ENCODE measurements at regions not wholly inside any gene's neighbourhood (a gene's known extent, or its start where the extent isn't known, plus 50 kb on each side); places are given as distances from the start of the nearest gene placed in this dataset.

DNA sequence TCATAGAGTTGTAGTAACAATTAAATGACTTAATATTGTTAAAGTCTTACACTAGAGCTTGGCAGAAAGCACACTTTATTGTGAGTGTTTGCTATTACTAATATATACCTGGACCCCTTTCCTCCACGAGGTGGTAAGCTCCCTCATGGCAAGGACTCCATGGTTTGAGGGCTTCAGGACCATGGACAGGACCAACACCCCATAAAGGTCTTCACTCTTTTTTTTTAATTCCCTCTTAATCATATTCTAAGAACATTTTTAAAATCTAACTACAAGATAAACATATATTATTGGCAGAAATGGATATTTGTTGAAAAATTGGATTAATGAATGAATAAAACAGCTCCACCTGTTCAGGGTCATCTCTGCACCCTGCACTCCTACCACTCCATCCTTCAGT, 154.5 kb downstream of the CBLN1 start:
- in situ Hi-C loops (cut with HindIII; ENCODE audit: low pct_unique_long_range_greater_than_20kb, low sequenced_read_pairs) = no loop called here
- CTCF ChIA-PET = no interaction called here
- DNase-seq (ENCODE audit: low read depth, low spot score) = no peak

DNA sequence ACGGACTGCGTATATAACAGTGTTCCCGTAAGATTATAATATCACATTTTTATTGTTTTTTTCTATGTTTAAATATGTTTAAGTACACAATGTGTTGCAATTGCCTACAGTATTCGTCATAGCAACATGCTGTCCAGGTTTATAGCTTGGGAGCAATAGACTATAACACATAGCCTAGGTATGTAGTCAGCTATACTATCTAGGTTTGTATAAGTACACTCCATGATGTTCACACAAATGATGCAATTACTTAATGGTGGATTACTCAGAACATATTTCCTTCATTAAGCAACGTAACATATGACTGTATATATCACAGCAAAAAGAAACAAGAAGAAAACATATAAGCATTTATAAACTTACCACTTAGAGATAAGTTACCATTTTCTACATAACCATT, 160.0 kb downstream of the CBLN1 start:
- DNase-seq (ENCODE audit: low read depth, low spot score) = no peak
- Histone ChIP-seq H3K4me3 (ENCODE audit: low read depth in 2 of 2, low read length in 2 of 2) (no peak overlapping the region), H3K27me3 (ENCODE audit: control insufficient read depth, insufficient read depth, low read length) (no peaks in the 10 kb centered on the region), H3K9me3 (ENCODE audit: control insufficient read depth, insufficient read depth, low read depth, low read length) (no peaks in the 10 kb centered on the region), H3K27ac (ENCODE audit: low read length) (no peak overlapping the region), H3K4me1 (ENCODE audit: control insufficient read depth, insufficient read depth, low read length) (no peaks in the 10 kb centered on the region), H3K36me3 (ENCODE audit: control insufficient read depth, insufficient read depth, low read length) (no peaks in the 10 kb centered on the region)
- POLR2A ChIA-PET = no interaction called here
- no peak for ATAC-seq
- intact Hi-C loops (cut with micrococcal nuclease; ENCODE audit: unreplicated experiment) = no loop called here
- no TSS peak for BruUV-seq (replicated peaks)
- in situ Hi-C loops (cut with HindIII; ENCODE audit: low pct_unique_long_range_greater_than_20kb, low sequenced_read_pairs) = no loop called here
- CTCF ChIA-PET = no interaction called here
- TF ChIP-seq SIN3A (IDR thresholded peaks at IDR 0.05; ENCODE audit: borderline replicate concordance, insufficient read depth, low read depth, low read length) (no peak), POLR2AphosphoS5 (IDR thresholded peaks at IDR 0.05; ENCODE audit: low read depth, low read length) (no peak), TCF7L2 (IDR thresholded peaks at IDR 0.05; ENCODE audit: low read depth, low read length) (no peak)
- TF ChIP-seq, protein P1, sequence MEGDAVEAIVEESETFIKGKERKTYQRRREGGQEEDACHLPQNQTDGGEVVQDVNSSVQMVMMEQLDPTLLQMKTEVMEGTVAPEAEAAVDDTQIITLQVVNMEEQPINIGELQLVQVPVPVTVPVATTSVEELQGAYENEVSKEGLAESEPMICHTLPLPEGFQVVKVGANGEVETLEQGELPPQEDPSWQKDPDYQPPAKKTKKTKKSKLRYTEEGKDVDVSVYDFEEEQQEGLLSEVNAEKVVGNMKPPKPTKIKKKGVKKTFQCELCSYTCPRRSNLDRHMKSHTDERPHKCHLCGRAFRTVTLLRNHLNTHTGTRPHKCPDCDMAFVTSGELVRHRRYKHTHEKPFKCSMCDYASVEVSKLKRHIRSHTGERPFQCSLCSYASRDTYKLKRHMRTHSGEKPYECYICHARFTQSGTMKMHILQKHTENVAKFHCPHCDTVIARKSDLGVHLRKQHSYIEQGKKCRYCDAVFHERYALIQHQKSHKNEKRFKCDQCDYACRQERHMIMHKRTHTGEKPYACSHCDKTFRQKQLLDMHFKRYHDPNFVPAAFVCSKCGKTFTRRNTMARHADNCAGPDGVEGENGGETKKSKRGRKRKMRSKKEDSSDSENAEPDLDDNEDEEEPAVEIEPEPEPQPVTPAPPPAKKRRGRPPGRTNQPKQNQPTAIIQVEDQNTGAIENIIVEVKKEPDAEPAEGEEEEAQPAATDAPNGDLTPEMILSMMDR (IDR thresholded peaks at IDR 0.05) = no peak
- TF ChIP-seq, protein P2, sequence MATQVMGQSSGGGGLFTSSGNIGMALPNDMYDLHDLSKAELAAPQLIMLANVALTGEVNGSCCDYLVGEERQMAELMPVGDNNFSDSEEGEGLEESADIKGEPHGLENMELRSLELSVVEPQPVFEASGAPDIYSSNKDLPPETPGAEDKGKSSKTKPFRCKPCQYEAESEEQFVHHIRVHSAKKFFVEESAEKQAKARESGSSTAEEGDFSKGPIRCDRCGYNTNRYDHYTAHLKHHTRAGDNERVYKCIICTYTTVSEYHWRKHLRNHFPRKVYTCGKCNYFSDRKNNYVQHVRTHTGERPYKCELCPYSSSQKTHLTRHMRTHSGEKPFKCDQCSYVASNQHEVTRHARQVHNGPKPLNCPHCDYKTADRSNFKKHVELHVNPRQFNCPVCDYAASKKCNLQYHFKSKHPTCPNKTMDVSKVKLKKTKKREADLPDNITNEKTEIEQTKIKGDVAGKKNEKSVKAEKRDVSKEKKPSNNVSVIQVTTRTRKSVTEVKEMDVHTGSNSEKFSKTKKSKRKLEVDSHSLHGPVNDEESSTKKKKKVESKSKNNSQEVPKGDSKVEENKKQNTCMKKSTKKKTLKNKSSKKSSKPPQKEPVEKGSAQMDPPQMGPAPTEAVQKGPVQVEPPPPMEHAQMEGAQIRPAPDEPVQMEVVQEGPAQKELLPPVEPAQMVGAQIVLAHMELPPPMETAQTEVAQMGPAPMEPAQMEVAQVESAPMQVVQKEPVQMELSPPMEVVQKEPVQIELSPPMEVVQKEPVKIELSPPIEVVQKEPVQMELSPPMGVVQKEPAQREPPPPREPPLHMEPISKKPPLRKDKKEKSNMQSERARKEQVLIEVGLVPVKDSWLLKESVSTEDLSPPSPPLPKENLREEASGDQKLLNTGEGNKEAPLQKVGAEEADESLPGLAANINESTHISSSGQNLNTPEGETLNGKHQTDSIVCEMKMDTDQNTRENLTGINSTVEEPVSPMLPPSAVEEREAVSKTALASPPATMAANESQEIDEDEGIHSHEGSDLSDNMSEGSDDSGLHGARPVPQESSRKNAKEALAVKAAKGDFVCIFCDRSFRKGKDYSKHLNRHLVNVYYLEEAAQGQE (IDR thresholded peaks at IDR 0.05; ENCODE audit: insufficient read depth in 1 of 2, low read depth in 2 of 2, low read length in 1 of 2) = no peak

More for the DNA sequence above, 154.5 kb downstream of the CBLN1 start:
- no peaks in the 10 kb centered on the region for H3K4me1 ChIP-seq (ENCODE audit: control insufficient read depth, insufficient read depth, low read length)
- H3K9me3 ChIP-seq (ENCODE audit: control insufficient read depth, insufficient read depth, low read depth, low read length) = no peaks in the 10 kb centered on the region
- no peak overlapping the region for H3K27ac ChIP-seq (ENCODE audit: low read length)
- TF ChIP-seq TCF7L2 (IDR thresholded peaks at IDR 0.05; ENCODE audit: low read depth, low read length) (no peak), POLR2AphosphoS5 (IDR thresholded peaks at IDR 0.05; ENCODE audit: low read depth, low read length) (no peak)
- TF ChIP-seq, protein P2 (IDR thresholded peaks at IDR 0.05; ENCODE audit: insufficient read depth in 1 of 2, low read depth in 2 of 2, low read length in 1 of 2) = peak; percentile 75 to 81; a peak in 3 of 4 replicates
- TF ChIP-seq, protein P1 (IDR thresholded peaks at IDR 0.05) = no peak
- no peak for ATAC-seq
- BruUV-seq (replicated peaks) = no TSS peak
- intact Hi-C loops (cut with micrococcal nuclease; ENCODE audit: unreplicated experiment) = no loop called here
- no peaks in the 10 kb centered on the region for H3K36me3 ChIP-seq (ENCODE audit: control insufficient read depth, insufficient read depth, low read length)
- H3K27me3 ChIP-seq (ENCODE audit: control insufficient read depth, insufficient read depth, low read length) = no peaks in the 10 kb centered on the region
- no peak overlapping the region for H3K4me3 ChIP-seq (ENCODE audit: low read depth in 2 of 2, low read length in 2 of 2)
- POLR2A ChIA-PET = no interaction called here

Data from Panc1 (cell line).